ENCODE measurements at regions not wholly inside any gene's neighbourhood (a gene's known extent, or its start where the extent isn't known, plus 50 kb on each side); places are given as distances from the start of the nearest gene placed in this dataset.

DNA sequence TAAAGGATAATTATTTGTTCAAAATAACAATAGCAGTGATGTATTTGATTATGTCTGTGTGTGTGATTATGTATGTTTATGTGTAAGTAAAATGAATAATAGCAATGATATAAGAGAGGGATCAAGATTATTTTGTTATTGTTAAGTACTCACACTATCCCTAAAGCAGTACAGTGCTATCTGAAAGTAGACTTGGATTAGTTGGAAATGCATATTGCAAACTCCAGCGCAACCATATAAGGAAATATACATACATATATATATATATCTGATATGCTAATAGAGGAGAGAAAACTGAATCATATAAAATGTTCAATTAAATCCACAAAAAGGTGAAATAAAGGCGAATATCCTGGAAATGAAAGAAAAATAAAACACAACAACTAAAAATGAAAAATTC is 268.4 kb downstream of the HINT1 start:
- DNase-seq (ENCODE audit: low read depth) = no peak
- in situ Hi-C loops (cut with HindIII; ENCODE audit: low sequenced_read_pairs) = no loop called here
- H3K4me3 ChIP-seq (ENCODE audit: low read depth, low read length) = no peak overlapping the region
- TF ChIP-seq, protein P1, sequence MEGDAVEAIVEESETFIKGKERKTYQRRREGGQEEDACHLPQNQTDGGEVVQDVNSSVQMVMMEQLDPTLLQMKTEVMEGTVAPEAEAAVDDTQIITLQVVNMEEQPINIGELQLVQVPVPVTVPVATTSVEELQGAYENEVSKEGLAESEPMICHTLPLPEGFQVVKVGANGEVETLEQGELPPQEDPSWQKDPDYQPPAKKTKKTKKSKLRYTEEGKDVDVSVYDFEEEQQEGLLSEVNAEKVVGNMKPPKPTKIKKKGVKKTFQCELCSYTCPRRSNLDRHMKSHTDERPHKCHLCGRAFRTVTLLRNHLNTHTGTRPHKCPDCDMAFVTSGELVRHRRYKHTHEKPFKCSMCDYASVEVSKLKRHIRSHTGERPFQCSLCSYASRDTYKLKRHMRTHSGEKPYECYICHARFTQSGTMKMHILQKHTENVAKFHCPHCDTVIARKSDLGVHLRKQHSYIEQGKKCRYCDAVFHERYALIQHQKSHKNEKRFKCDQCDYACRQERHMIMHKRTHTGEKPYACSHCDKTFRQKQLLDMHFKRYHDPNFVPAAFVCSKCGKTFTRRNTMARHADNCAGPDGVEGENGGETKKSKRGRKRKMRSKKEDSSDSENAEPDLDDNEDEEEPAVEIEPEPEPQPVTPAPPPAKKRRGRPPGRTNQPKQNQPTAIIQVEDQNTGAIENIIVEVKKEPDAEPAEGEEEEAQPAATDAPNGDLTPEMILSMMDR (IDR thresholded peaks at IDR 0.05; ENCODE audit: low read depth, low read length, missing control alignments) = no peak

DNA sequence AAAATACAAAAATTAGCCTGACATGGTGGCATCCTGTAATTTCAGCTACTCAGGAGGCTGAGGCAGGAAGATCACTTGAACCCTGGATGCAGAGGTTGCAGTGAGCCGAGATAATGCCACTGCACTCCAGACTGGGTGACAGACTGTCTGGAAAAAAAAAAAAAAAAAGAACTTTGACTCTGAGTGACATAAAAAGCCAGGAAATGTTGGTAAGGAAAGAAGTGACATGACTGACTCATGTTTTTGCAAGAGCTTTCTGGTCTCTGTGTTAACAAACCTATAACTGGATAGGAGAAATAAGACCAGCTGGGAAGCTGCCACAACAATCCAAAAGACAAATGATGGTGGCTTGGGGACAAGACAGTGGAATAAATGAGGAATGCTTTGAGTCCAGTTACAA is 272.1 kb downstream of the HINT1 start:
- TF ChIP-seq, protein P1 (IDR thresholded peaks at IDR 0.05; ENCODE audit: low read depth, low read length, missing control alignments) = no peak
- in situ Hi-C loops (cut with HindIII; ENCODE audit: low sequenced_read_pairs) = no loop called here
- no peak for DNase-seq (ENCODE audit: low read depth)
- H3K4me3 ChIP-seq (ENCODE audit: low read depth, low read length) = no peak overlapping the region

DNA sequence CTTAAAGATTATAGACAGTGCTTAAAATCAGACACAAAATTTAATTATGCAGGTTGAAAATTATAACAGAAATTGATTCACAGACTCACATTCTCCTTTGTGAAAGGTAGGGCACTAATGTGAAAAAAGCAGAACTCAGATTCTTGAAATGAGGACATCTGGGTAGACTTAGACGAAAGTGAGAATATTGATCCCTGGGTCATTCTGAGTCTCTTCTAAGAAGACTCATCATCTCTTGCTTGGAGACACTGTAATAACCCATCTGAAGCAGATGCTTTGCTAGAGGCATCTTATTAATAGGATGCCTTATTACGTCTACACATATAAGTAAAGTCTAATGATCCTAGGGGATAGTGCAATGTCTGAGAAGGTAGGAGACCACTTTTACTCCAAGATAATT is 274.4 kb downstream of the HINT1 start:
- in situ Hi-C loops (cut with HindIII; ENCODE audit: low sequenced_read_pairs) = no loop called here
- TF ChIP-seq, protein P1 (IDR thresholded peaks at IDR 0.05; ENCODE audit: low read depth, low read length, missing control alignments) = no peak
- DNase-seq (ENCODE audit: low read depth) = no peak
- no peak overlapping the region for H3K4me3 ChIP-seq (ENCODE audit: low read depth, low read length)

DNA sequence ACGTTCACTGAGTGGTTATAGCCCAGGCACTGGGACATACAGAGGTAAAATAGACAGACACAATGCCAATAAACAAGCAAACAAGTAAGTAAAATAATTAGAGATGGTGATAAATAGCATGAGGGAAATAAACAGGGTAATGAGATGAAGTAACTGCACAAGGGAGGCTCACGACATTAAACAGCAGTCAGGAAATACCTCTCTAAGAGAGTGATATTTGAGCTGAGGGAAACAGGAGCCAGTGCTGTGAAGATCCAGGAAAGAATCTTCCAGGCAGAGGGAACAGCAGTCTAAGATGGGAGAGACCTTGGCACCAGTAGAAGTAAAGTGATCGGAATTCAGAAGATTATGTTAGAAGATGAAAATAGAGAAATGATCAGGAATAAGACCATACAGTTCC is 279.4 kb downstream of the HINT1 start:
- in situ Hi-C loops (cut with HindIII; ENCODE audit: low sequenced_read_pairs) = no loop called here
- no peak for DNase-seq (ENCODE audit: low read depth)

DNA sequence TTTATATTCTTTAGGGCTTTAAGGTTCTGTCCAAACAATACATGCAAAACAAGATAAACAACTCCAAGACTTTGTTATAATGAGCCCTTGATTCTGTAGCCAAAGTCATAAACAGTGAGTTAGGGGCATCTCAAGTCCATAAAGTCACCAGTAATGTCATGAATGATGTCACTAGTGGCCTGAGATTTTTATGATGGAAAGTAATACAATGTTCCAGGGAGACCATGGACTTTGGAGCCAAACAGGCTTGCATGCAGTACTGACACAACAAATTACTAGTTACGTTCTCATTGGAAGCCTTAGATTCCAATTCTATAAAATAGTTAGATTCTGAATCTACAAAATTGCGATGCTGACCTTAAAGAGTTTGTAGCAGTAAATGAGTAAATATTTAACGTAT is 280.0 kb downstream of the HINT1 start:
- H3K4me3 ChIP-seq (ENCODE audit: low read depth, low read length) = no peak overlapping the region
- TF ChIP-seq, protein P1 (IDR thresholded peaks at IDR 0.05; ENCODE audit: low read depth, low read length, missing control alignments) = no peak
- no peak for DNase-seq (ENCODE audit: low read depth)
- in situ Hi-C loops (cut with HindIII; ENCODE audit: low sequenced_read_pairs) = no loop called here

More for the DNA sequence above, 279.4 kb downstream of the HINT1 start:
- no peak overlapping the region for H3K4me3 ChIP-seq (ENCODE audit: low read depth, low read length)
- TF ChIP-seq, protein P1 (IDR thresholded peaks at IDR 0.05; ENCODE audit: low read depth, low read length, missing control alignments) = no peak

DNA sequence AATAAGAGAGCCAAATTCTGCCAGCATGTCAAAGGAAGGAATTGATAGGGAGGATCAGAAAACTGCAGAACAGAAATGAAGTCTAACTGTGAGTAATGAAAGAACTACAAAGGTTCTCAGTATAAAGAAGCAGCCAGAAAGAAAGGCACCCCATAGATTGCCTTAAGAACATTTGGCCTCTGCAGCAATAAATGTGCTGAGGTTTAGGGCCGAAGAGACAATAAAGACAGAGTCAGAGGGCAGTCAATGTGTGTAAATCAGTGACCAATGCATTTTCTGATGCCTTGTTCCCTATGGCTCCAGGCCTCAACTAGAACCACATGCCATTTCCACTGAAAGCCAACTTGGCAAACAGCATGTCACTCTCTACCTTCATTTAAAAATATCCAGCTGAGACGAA is 281.0 kb downstream of the HINT1 start:
- H3K4me3 ChIP-seq (ENCODE audit: low read depth, low read length) = no peak overlapping the region
- TF ChIP-seq, protein P1 (IDR thresholded peaks at IDR 0.05; ENCODE audit: low read depth, low read length, missing control alignments) = no peak
- in situ Hi-C loops (cut with HindIII; ENCODE audit: low sequenced_read_pairs) = no loop called here
- no peak for DNase-seq (ENCODE audit: low read depth)

DNA sequence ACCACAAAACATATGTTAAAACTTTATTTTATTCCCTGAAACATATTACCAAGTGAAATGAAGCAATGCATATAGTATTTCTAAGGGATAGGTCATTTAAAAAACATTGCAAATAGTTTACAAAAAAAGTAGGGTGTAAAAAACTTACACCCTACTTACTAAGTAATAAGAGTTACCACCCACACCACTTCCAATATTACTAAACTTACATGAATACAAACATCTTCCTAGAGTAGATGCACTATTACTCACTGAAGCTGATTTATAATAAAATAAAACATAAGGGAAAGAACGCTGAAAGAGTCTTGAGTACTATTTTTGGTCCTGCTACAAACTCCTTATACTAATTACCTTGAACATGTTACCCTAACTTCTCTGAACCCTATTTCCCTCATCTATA is 289.4 kb downstream of the HINT1 start:
- TF ChIP-seq, protein P1 (IDR thresholded peaks at IDR 0.05; ENCODE audit: low read depth, low read length, missing control alignments) = no peak
- H3K4me3 ChIP-seq (ENCODE audit: low read depth, low read length) = no peak overlapping the region
- no peak for DNase-seq (ENCODE audit: low read depth)
- in situ Hi-C loops (cut with HindIII; ENCODE audit: low sequenced_read_pairs) = no loop called here
